ENCODE measurements at regions not wholly inside any gene's neighbourhood (a gene's known extent, or its start where the extent isn't known, plus 50 kb on each side); places are given as distances from the start of the nearest gene placed in this dataset.

- H3K9me2 ChIP-seq (ENCODE audit: insufficient read depth), result no peaks in the 10 kb centered on the region
- no peak overlapping the region for H3K27ac ChIP-seq (ENCODE audit: low read depth, low read length)
- CTCF ChIA-PET, result no interaction called here
- POLR2A ChIA-PET, result no interaction called here
- H3K79me2 ChIP-seq (ENCODE audit: insufficient read depth, low read length), result no peaks in the 10 kb centered on the region
- no peak overlapping the region for H2AFZ ChIP-seq (ENCODE audit: low read depth, low read length, poor library complexity, severe bottlenecking)
- no peak overlapping the region for H3K4me2 ChIP-seq (ENCODE audit: low read length)
- H3K4me1 ChIP-seq (ENCODE audit: control insufficient read depth in 1 of 2, insufficient read depth in 2 of 2, low read length in 2 of 2), result no peaks in the 10 kb centered on the region
- H3K9me3 ChIP-seq (ENCODE audit: control insufficient read depth in 1 of 2, insufficient read depth in 1 of 2, low read depth in 1 of 2, low read length in 2 of 2), result no peaks in the 10 kb centered on the region
- H3K36me3 ChIP-seq (ENCODE audit: control insufficient read depth in 1 of 2, insufficient read depth in 2 of 2, low read length in 2 of 2), result no peaks in the 10 kb centered on the region
- H4K20me1 ChIP-seq (ENCODE audit: insufficient read depth), result no peaks in the 10 kb centered on the region
- TF ChIP-seq ZNF274 (IDR thresholded peaks at IDR 0.05; ENCODE audit: low read depth, low read length), result no peak
- no peak for TF ChIP-seq JUND (IDR thresholded peaks at IDR 0.05)
- no peak for TF ChIP-seq EZH2 (IDR thresholded peaks at IDR 0.05)
- TF ChIP-seq YY1 (IDR thresholded peaks at IDR 0.05; ENCODE audit: extremely low read depth, insufficient replicate concordance, low read depth, low read length), result no peak
- TF ChIP-seq CBX3 (IDR thresholded peaks at IDR 0.05; ENCODE audit: low read depth), result no peak
- no peak for TF ChIP-seq SP1 (IDR thresholded peaks at IDR 0.05; ENCODE audit: low read depth)
- TF ChIP-seq EZH2phosphoT487 (IDR thresholded peaks at IDR 0.05; ENCODE audit: borderline replicate concordance), result no peak
- H3K27me3 ChIP-seq (ENCODE audit: insufficient read depth, low read length), result no peaks in the 10 kb centered on the region
- no peak overlapping the region for H3K9ac ChIP-seq (ENCODE audit: low read length)
- no peak for ATAC-seq
- RAD21 ChIA-PET (ENCODE audit: low non-redundant PET in 1 of 2, low total read pairs in 2 of 2, uncharacterized antibody in 2 of 2, unreplicated experiment in 2 of 2), result no interaction called here
- BruUV-seq (replicated peaks), result no TSS peak
- DNase-seq (ENCODE audit: low read depth, low spot score), result no peak
- intact Hi-C loops (cut with micrococcal nuclease), result no loop called here
- H3K4me3 ChIP-seq (replicated peaks in 1 of 2; ENCODE audit: low read depth in 1 of 2, low read length in 2 of 2), result no peak overlapping the region
These were observed 696.9 kb downstream of the RAB28 start for GRCh38 chr4:12787261-12787660.

DNA sequence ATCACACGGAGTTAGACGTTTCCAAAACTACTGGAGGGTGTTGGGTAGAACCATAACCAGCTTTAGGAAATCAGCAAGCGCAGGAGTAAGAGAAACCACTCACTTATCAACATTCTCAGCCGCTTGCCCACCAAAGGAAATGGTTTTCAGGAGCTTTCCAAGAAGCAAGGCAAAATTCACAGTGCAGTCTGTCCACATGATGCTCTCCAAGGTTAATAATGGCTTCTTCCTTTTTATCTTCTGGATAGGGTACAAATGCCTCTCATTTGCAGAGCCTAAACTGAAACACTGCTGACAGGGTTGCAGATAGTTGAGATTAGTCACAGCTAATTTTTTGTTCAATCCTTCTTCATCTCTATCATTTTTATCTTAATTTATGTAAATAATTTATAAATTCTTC is 705.4 kb downstream of the RAB28 start:
- RAD21 ChIA-PET (ENCODE audit: low non-redundant PET in 1 of 2, low total read pairs in 2 of 2, uncharacterized antibody in 2 of 2, unreplicated experiment in 2 of 2), result no interaction called here
- no peak for ATAC-seq
- TF ChIP-seq ZNF274 (IDR thresholded peaks at IDR 0.05; ENCODE audit: low read depth, low read length) (no peak), TCF7L2 (IDR thresholded peaks at IDR 0.05; ENCODE audit: borderline replicate concordance, extremely low read depth, insufficient read depth, insufficient read length) (no peak), FOSL1 (IDR thresholded peaks at IDR 0.05; ENCODE audit: low read depth) (no peak), EGR1 (IDR thresholded peaks at IDR 0.05; ENCODE audit: low read depth) (no peak), YY1 (IDR thresholded peaks at IDR 0.05; ENCODE audit: extremely low read depth, insufficient replicate concordance, low read depth, low read length) (no peak), ZFX (IDR thresholded peaks at IDR 0.05) (no peak), CTCF (IDR thresholded peaks at IDR 0.05 in 2 of 3, conservative IDR thresholded peaks at IDR 0.05 in 1 of 3; ENCODE audit: borderline replicate concordance in 1 of 3, insufficient read depth in 1 of 3, low read depth in 2 of 3, low read length in 2 of 3) (no peak), CEBPB (IDR thresholded peaks at IDR 0.05; ENCODE audit: low read depth) (no peak), CBX3 (IDR thresholded peaks at IDR 0.05; ENCODE audit: low read depth) (no peak), ELF1 (IDR thresholded peaks at IDR 0.05; ENCODE audit: borderline replicate concordance, low read depth) (no peak)
- TF ChIP-seq, protein P1, sequence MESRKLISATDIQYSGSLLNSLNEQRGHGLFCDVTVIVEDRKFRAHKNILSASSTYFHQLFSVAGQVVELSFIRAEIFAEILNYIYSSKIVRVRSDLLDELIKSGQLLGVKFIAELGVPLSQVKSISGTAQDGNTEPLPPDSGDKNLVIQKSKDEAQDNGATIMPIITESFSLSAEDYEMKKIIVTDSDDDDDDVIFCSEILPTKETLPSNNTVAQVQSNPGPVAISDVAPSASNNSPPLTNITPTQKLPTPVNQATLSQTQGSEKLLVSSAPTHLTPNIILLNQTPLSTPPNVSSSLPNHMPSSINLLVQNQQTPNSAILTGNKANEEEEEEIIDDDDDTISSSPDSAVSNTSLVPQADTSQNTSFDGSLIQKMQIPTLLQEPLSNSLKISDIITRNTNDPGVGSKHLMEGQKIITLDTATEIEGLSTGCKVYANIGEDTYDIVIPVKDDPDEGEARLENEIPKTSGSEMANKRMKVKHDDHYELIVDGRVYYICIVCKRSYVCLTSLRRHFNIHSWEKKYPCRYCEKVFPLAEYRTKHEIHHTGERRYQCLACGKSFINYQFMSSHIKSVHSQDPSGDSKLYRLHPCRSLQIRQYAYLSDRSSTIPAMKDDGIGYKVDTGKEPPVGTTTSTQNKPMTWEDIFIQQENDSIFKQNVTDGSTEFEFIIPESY (IDR thresholded peaks at IDR 0.05; ENCODE audit: extremely low read depth, insufficient replicate concordance, low read length), result no peak
- TF ChIP-seq, protein P2, sequence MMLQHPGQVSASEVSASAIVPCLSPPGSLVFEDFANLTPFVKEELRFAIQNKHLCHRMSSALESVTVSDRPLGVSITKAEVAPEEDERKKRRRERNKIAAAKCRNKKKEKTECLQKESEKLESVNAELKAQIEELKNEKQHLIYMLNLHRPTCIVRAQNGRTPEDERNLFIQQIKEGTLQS (IDR thresholded peaks at IDR 0.05), result no peak

More for the DNA sequence above, 705.4 kb downstream of the RAB28 start:
- Histone ChIP-seq H3K9me3 (ENCODE audit: control insufficient read depth in 1 of 2, insufficient read depth in 1 of 2, low read depth in 1 of 2, low read length in 2 of 2) (no peaks in the 10 kb centered on the region), H4K20me1 (ENCODE audit: insufficient read depth) (no peaks in the 10 kb centered on the region), H3K4me1 (ENCODE audit: control insufficient read depth in 1 of 2, insufficient read depth in 2 of 2, low read length in 2 of 2) (no peaks in the 10 kb centered on the region), H3K27me3 (ENCODE audit: insufficient read depth, low read length) (peaks cover 13% of the 10 kb centered on the region), H3K9me2 (ENCODE audit: insufficient read depth) (no peaks in the 10 kb centered on the region), H3K79me2 (ENCODE audit: insufficient read depth, low read length) (no peaks in the 10 kb centered on the region), H3K9ac (ENCODE audit: low read length) (no peak overlapping the region), H2AFZ (ENCODE audit: low read depth, low read length, poor library complexity, severe bottlenecking) (no peak overlapping the region), H3K27ac (ENCODE audit: low read depth, low read length) (no peak overlapping the region), H3K4me3 (replicated peaks in 1 of 2; ENCODE audit: low read depth in 1 of 2, low read length in 2 of 2) (no peak overlapping the region), H3K4me2 (ENCODE audit: low read length) (no peak overlapping the region), H3K36me3 (ENCODE audit: control insufficient read depth in 1 of 2, insufficient read depth in 2 of 2, low read length in 2 of 2) (no peaks in the 10 kb centered on the region)
- ChIA-PET CTCF (no interaction called here), POLR2A (no interaction called here)
- DNase-seq (ENCODE audit: low read depth, low spot score), result no peak
- BruUV-seq (replicated peaks), result no TSS peak
- intact Hi-C loops (cut with micrococcal nuclease), result no loop called here
